CD4-positive, alpha-beta T cell treated with Interleukin-2 at 100 ng/mL for 4 hours (primary cell): ENCODE measurements at regions not wholly inside any gene's neighbourhood (a gene's known extent, or its start where the extent isn't known, plus 50 kb on each side); places are given as distances from the start of the nearest gene placed in this dataset.

Source experiments
- DNase-seq: peaks from one replicate; pipeline ENCODE4 v3.0.0-alpha.2; 2020; ENCODE audit warnings: low spot score

DNA sequence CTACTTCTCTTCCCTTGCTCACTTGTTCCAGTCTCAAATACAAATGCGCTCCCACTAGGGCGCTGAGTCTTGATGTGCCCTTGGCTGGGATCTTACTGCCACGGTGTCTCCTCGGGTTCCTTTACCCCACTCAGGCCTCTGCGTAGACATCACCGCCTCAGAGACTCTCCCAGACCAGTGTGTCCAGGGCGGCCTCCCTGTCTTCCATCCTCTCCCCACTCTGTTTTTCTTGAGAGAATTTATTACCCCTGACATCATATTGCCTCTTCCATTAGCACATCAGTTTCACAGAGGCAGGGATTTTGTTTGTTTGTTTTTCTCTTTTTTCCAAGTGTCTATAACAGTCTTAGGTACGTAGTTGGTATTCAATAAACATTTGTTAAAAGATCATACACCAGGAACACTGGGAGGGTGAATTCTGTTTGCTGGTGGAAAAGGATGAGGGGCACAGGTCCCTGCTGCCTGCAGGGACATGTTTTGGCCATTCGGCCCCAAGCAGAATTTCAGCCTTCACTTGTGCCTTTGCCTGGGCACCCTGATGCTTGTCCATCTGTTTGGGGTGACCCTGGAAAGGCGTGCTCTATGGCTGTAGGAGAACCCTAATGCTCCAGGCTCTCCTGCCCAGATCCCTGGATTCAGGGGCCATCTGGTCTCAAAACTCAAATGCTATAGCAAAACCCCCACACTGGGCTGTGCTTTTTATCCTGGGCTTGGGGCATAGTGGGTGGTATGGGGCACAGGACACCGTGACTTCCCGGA is 55.0 kb downstream of the RPL37A start:
- no peak for DNase-seq

DNA sequence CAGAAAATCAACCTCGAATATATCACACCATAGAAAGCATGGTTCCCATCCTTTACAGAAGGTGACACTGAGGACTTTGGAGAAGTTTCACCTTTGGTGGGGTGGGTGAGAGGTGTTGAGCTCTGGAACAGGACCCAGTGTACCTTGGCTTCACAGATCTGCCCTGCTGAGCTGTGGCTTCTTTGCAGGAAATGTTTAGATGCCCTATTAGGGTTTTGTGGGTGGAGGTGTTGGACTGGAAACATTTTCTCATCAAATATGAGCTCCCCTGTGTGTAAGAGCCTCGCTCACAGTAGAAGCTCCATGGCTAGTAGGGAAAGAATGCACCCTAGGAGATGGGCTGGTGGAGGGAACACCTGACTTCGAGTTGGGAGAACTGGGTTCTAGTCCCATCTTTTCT is 55.6 kb downstream of the RPL37A start:
- peak; percentile 13 for DNase-seq

DNA sequence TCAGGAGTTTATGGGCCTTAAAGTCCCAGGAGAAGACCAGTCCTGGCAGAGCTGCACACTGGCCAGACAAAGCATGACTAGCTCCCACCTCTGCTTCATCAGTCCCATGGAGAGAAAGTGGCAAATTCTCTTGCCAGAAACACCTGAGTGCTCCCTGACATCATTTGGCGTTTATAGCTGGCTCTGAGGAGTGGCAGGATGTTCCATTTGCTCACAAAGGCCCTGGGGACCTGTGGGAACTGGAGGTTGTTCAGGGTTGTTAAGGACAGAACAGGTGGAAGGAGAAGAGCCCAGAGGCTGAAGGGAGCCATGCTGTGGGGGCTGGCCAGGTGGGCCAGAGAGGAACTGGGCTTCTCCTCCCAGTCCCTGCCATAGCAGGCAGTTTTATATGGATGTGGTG is 56.1 kb downstream of the RPL37A start:
- DNase-seq: no peak

DNA sequence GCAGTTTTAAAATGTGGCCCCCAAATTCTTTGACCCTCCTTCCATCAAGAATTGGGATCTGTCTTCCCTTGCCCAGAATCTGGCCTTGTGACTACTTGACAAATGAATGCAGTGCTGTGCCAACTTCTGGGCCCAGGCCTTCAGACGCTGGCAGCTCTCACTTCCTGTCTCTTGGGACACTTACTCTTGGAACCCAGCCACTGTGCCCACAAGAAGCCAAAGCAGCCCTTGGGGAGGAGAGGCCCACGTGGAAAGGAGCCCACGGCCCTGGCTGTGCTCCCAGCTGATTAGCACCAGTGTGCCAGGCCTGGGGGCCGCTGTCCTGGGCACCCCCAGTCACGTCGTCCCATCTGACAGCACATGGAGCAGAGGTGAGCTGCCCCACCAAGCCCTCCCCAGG is 56.6 kb downstream of the RPL37A start:
- DNase-seq: no peak

DNA sequence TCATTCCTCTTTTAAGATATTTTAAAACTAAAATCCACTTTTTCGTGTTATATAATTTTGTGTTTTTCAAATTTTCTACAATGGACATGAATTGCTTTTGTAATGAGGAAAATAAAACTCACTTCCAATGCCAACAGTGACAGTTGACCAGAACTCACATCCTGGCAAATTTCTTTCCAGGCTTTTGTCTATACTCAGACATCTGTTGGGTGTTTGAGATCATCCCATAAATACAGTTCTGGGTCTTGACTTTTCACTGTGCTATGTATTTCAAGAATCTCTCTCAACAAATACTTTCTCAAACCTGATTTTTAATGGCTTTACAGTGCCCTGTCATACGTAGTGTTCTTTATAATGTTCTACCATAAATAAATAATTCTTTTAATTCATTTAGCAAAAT is 57.6 kb downstream of the RPL37A start:
- DNase-seq: no peak

DNA sequence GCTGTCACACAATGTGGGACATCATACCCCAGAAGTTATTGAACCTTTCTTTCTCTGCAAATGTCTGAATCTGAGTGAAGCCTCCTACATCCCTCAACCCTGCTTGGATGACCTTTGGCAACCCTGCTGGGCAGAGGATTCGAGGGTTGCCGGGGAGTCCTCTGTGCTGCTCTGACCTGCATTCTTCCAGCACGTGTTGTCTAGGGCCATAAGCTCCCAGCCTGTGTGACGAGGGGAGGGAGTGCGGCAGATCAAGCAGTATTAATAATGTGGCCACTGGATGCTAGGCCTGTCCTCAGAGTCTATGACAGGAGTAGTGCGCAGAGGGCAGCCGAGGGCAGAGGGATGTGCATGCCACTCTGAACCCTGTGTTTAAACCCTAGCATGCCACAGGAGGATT is 58.8 kb downstream of the RPL37A start:
- DNase-seq: no peak

GRCh38 chr2:216557820-216558219 is 59.2 kb downstream of the RPL37A start:
- DNase-seq: no peak

- no peak for DNase-seq
Observed at GRCh38 chr2:216559625-216560156, 61.0 kb downstream of the RPL37A start.

DNA sequence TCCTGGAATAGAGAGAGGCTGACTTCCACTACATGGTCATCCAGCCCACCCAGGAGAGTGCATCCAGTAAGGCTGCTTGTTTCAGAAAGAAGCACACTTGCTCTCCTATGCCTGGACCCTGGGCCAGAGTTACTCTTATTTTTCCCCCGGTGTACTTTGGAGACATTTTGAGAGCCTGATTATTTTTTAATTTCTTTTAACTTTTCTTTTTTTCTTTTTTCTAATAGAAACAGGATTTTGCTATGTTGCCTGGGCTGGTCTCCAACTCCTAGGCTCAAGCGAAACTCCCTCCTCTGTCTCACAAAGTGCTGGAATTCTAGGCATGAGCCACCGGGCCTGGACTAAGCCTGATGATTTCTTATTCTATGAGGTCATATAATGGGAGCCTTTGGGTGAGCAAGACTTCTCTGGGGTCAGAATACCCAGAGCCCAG is 62.2 kb downstream of the RPL37A start:
- DNase-seq: no peak

DNA sequence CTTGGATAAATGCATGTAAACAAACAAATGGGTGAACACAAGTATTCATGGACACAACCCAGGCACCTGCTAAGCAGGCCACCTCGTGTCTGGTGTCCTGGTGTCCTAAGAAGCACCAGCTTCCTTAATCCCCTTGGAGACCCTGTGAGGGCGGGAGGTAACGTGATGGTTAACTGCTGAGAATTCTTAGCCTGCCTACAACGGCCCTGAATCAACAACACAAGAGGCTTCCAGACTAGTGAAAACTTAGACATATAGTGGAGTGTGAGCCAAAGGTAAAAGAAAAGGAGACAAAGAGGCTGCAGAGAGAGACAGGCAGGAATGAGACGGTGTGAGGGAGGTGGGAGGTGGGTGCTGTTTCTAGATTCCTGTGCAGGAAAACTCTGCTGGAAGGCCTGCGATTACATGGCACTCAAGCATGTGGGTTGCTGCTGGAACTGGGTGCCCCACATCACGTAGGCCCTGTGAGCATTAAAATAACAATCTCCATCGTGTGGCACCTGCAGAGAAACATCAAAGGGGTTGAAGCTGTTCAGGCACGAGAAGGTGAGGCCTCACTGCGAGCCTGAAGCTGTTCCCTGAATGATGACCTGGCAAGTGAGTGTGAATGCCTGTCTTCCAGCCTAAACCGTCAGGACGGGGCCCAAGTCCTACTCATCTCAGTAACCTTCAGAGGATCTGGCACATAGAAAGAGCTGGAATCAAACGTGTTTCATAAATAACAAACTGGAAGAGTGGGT is 64.2 kb downstream of the RPL37A start:
- no peak for DNase-seq

DNA sequence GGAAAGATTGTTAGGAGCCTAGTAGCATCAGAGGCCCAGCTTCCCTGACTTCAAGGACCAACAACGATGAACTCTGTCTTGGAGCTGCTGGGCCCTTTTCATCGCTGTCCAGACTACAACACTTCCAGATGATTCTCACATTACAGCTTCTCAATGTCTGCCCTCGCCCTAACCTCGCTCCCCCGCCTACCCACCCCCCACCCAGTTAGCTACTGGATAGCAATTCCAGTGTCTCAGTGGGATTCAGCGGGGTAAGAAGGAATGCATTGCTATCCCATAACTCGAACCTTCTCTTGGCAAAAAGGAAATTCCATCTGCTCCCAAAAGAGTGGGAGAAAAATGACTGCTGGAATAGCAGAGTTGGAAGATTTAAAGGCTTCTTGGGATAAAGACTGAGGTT is 65.0 kb downstream of the RPL37A start:
- DNase-seq: no peak

DNA sequence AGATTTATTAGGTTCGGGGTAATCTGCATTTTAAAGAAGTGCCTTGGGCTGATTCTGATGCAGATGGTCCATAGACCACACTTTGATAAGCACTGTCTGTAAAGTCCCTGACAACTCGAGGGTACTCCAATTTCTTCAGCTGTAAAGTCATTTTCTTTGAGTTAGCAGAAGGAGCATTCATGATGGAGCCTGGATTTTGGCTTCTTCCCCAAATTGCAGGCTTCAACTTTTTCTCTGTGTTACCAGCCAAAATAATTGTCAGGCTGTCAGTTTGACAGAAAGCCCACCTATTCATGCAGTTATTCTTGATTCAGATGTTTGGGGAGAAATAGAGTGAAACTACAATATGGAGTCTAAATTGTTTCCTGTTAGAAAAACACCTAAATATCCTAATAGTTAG is 66.0 kb downstream of the RPL37A start:
- DNase-seq: no peak

GRCh38 chr2:216565956-216566355 is 67.3 kb upstream of the IGFBP2 start:
- no peak for DNase-seq

DNA sequence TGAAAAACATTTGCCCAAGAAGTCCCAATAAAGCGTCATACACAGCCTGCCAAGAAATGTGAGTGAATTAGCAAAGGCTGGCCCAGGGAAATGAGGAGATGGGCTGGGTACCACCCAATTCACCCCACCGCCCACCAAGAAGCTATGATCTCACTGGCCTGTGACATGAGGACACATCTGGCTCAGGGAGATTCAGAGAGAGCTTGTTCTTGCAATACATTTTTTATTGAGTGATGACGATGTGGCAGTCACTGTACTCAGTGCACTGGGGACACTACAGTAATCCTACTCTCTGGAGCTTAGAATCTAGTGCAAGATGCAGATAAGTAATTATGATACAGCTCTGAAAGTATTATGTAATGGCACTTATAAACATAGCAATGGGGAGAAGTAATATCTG is 64.6 kb upstream of the IGFBP2 start:
- DNase-seq: no peak

- no peak for DNase-seq
Observed at GRCh38 chr2:216569765-216570164, 63.5 kb upstream of the IGFBP2 start.

DNA sequence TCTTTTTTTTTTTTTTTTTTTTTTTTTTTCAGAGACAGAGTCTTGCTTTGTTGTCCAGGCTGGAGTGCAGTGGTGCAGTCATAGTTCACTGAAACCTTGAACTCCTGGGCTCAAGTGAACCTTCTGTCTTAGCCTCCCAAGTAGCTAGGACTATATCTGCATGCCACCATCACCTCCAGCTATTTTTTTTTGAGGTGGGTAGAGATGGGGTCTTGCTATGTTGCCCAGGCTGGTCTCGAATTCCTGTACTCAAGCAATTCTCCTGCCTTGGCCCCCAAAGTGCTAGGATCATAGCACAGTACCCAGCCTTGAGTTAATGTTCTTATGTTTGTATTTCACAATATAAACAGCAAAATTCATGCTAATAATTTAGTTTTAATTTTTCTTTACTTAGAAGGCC is 62.9 kb upstream of the IGFBP2 start:
- DNase-seq: no peak

GRCh38 chr2:216571178-216571908 is 61.9 kb upstream of the IGFBP2 start:
- DNase-seq: no peak

DNA sequence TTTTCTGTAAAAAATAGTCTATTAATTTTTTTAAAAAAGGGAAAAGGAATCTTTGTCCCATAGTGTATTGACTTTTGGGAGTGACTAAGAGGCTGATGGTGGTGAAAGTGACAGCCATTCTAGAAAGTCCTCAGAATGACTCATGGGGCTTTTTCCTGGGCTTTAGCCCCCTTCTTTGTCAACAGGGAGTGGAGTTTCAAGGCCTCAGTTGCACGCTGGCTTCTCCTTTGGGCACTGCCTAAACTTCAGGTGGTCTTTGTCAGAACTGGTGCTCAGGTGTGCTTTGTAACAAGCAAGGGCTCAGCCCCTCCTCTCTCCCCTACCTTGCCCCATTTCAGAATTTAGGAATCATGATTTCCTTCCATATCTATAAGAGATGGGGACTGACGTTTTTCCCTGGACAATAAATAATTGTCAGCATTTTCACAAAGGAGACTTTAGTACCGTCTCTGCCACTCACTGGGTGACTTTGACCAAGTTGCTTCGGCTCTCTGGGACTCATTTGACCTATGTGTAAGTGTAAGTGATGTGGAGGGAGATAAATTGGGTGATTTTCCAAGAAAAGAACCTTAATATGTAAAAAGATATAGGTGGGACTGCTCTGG is 61.2 kb upstream of the IGFBP2 start:
- DNase-seq: no peak

- no peak for DNase-seq
Observed at GRCh38 chr2:216572582-216573578, 60.3 kb upstream of the IGFBP2 start.

DNA sequence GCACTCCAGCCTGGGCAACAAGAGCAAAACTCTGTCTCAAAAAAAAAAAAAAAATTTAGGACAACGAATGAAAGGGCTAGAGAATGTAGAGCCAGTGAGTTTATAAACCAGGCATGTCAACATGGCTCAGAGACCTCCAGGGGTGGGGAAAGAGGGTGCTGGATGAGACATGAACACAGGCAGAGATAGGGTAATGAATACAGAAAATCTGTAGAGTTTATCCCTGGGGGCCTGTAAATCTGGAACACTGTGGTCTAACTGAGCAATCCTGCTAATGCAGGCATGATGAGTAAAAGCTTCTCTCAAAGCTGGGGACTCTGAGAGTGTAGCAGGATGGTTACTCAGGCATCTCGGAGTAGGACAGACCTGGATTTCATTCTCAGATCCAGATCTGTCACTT is 59.2 kb upstream of the IGFBP2 start:
- no peak for DNase-seq

GRCh38 chr2:216574586-216574985 is 58.6 kb upstream of the IGFBP2 start:
- DNase-seq: no peak
